SH-SY5Y (cell line): ENCODE measurements at regions not wholly inside any gene's neighbourhood (a gene's known extent, or its start where the extent isn't known, plus 50 kb on each side); places are given as distances from the start of the nearest gene placed in this dataset.

Experiments used
- GATA2 ChIP-seq: IDR thresholded peaks from 2 replicates; pipeline ENCODE4 v1.6.1; 2011; ENCODE audit warnings: mild to moderate bottlenecking, low read depth, low read length
- GATA3 ChIP-seq: IDR thresholded peaks from 2 replicates; pipeline ENCODE4 v1.6.1; 2011; ENCODE audit warnings: low read depth, mild to moderate bottlenecking, low read length, moderate library complexity

DNA sequence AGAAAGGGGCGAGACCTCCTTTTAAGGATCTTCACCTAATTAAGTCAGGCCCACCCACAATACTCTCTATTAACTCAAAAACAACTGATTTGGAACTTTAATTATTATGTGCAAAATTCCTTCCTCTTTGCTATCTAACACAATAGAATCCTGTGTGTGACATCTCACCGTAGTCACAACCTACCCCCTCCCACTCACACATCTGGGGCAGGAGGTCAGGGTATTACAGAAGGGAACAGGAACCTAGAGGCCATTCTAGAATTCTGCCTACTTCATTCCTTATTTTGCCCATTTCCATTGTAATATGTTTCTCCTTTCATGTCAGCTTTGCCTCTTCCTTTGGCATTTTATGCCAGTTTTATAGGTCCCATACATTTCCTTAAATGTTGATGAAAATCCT lies 829.3 kb upstream of the ID2 start:
- TF ChIP-seq GATA2 (no peak), GATA3 (no peak)

DNA sequence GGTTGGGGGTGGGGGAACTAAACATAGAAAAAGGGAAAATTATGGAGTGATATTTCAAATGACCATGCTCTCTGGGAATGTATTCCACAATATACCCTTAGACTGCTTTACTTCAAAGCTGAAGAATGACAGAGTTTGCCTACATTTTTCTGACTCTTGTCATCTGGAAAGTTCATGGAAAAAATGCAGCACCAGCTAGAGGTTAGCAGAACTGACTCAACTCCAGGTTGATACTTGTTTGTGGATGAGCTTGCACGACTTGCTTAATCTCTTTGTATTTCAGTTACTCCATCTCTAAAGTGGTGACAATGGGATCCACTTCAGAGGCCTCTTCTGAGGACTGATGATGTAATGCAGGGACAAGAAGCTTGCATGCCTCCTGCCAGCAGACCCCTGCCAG lies 824.0 kb upstream of the ID2 start:
- TF ChIP-seq GATA2 (no peak), GATA3 (no peak)

DNA sequence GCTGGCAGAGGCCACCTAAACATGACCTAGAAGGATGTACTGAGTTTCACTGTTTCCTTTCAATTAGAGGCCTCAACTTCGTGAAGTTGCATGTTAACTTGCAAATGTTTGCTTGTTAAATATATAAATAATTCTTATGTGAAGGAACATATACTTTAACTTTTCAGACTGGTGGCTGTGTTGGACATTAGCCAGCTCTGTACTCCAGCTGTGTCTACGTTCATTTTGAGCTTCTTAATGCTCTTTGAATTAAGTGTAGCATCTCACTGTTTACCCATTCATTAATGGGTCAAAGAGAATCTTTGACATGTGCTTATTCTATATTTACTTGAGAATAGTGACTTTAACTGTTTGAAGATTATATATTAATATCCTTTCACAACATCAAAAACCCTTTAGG lies 823.2 kb upstream of the ID2 start:
- TF ChIP-seq GATA2 (no peak), GATA3 (no peak)

DNA sequence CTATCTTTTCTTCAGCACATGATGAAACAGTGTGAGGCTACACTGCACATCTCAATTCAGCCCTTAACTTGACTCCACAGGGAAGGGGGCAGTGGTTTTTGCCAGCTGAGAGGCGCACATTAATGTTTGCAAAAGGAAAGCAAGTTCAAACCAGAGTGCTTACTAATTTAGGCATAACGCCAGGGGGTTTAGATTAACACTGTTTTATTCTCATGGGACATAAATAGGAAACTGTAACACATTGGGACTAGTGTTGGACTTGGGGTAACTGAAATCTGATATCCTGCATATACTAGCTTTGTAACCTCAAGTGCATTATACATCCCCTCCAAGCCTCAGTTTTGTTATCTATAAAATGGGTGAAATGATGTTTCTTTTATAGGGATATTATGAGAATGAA lies 821.2 kb upstream of the ID2 start:
- TF ChIP-seq GATA3 (no peak), GATA2 (no peak)

- TF ChIP-seq GATA3 = no peak
- no peak for TF ChIP-seq GATA2
These were observed 819.8 kb upstream of the ID2 start for GRCh38 chr2:7861910-7862702.

GRCh38 chr2:7866104-7866503 lies 815.8 kb upstream of the ID2 start:
- TF ChIP-seq GATA3 (no peak), GATA2 (no peak)

DNA sequence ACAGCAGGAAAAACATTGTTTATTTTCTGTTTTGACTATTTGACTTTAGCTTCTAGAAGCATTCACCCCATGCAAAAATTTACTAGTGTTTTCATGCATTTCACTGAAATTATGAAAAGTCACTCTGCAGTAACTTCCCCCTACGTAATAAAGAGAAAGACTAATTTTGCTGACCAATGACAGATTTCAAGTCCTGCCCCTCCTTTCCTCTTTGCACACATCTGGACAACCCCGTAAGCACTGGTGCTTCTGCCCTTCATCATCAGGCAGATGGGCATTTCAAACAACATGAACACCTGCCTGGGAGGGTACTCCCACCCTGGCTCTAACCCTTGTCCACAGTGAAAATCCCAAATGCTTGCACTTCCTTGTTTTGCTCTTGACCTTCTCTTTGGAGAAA lies 815.0 kb upstream of the ID2 start:
- TF ChIP-seq GATA3 (no peak), GATA2 (no peak)

- TF ChIP-seq GATA2 (no peak), GATA3 (no peak)
These were observed 814.0 kb upstream of the ID2 start for GRCh38 chr2:7867867-7868266.

DNA sequence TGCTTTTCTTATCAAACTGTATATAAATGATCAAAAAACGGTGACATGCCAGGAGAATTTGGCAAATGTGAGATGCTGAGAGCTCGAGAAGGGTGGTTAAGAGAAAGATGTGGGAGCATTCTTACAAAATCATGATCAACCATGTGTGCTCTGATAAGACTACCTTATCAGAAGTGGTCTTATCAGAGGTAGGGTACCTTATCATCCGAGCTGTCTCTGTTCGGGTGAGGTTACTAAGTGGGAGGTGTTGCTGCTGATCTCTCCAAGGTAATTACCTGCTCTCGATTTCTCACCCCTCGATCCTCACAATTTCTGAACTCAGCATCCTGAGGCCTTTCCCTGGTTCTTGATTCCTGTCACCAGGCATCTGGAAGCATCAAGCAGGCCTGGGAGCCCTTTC lies 813.0 kb upstream of the ID2 start:
- TF ChIP-seq GATA3 = no peak
- TF ChIP-seq GATA2 = no peak

- no peak for TF ChIP-seq GATA3
- no peak for TF ChIP-seq GATA2
These were observed 802.9 kb upstream of the ID2 start for GRCh38 chr2:7878786-7879482.

DNA sequence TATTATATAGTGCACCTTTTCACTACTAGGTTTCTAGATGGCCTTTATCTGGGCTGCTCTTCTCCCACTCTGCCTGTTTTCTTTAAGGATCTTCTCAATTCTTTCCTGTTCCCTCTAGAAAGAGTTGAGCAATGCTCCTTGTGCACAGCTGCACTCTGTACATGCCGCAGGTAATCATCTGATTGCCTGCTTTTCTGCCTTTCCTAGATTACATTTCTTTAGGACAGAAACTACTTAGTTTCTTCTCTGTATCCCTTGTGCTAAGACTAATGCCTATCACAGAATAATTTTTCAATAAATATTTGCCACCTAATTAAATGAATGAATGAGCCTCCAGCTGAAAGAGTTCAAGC lies 802.4 kb upstream of the ID2 start:
- TF ChIP-seq GATA2 (no peak), GATA3 (no peak)

DNA sequence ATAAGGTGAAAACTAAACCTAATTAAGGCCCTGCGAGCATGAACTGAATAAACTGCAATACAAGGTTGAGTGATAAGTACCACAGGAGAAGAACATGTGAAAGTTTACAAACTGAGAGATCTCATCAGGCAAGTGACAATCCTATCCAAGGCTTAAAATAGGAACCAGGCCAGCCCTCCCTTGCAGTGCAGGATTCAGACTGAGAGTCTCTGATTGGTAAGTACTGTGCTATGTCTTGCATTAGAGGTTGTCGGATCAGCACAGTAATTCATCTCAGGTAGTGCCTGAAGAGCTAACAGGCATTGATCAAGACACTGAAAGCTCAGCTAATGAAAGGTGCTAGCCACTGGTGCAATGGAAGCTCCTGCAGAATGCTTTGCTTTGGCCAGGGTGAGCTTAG lies 801.7 kb upstream of the ID2 start:
- no peak for TF ChIP-seq GATA2
- TF ChIP-seq GATA3 = no peak

DNA sequence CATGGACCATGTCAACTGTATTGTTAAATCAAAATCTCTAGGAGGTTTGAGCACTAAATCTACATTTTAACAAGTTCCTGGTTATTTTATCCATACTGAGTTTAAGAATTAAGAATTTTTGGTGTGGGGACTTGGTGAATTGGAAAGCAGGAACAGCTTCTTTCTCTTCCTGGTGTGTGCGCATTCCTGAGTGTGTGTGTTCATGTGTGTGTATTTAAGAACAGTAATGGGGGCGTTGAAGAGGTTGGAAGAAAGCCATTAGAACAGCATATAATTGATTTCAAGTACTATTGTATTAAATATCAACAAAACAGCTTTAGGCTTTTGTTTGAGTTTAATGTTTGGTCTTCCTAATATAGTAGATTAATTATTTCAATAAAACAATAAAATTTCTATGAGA lies 801.3 kb upstream of the ID2 start:
- TF ChIP-seq GATA2 (no peak), GATA3 (no peak)

DNA sequence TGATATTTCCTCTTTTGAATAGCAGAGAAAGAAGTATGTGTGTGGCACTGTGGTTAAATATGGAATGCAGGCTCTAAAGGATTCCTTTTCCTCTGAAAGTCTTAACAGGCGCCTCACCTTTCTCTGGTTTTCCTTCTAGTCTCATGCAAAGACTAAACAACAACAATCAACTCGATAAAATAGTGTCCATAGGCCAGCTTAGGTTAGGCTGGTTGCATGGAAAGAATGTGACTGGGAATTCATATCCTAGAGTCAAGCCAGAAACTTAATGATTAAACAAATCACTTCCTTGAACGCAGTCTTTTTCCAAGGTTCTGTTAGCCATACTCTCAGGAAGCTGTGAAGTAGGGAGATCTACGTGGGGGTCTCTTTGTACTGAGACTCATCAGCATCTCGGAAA lies 800.8 kb upstream of the ID2 start:
- TF ChIP-seq GATA2 (no peak), GATA3 (no peak)

GRCh38 chr2:7881466-7881865 lies 800.4 kb upstream of the ID2 start:
- no peak for TF ChIP-seq GATA3
- no peak for TF ChIP-seq GATA2
